Activated gamma-delta T cell (primary cell): ENCODE measurements at regions not wholly inside any gene's neighbourhood (a gene's known extent, or its start where the extent isn't known, plus 50 kb on each side); places are given as distances from the start of the nearest gene placed in this dataset.

Source experiments
- DNase-seq: peaks from one replicate; lab custom pipeline; 2025; lab: John Stamatoyannopoulos, UW

DNA sequence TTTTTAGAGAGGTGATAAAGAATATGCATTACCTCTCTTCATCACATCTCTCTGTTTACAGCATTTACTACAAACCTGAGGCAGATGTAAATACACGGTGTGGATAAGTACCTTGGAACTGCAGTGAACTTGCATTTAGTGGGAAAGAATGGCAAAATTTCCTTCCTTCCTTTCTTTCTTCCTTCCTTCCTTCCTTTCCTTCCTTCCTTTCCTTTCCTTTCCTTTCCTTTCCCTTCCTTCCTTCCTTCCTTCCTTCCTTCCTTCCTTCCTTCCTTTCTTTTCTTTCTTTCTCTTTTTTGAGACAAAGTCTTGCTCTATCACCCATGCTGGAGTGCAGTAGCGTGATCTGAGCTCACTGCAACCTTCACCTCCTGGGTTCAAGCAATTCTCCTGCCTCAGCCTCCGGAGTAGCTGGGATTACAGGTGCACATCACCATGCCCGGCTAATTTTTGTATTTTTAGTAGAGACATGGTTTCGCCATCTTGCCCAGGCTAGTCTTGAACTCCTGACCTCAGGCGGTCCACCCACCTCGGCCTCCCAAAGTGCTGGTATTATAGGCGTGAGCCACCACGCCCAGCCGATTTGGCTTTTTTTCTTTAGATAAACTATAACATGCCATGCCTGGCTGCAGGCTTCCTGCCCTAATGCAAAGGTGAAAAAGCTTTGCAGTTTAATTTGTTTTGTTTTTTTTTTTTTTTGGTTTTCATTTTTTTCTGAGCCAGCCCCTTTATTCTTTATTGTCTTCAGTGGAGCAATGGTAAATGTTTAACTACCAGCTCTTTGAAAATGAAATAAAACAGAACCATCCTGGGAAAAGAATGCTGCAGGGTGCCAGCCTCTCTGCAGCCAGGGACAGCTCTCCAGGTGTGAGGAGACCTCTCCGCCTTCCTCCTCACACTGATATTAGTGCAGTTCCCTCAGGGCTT is 64.2 kb upstream of the NEDD9 start:
- no peak for DNase-seq

- DNase-seq, result no peak
These were observed 63.5 kb upstream of the NEDD9 start for GRCh38 chr6:11295969-11296368.

DNA sequence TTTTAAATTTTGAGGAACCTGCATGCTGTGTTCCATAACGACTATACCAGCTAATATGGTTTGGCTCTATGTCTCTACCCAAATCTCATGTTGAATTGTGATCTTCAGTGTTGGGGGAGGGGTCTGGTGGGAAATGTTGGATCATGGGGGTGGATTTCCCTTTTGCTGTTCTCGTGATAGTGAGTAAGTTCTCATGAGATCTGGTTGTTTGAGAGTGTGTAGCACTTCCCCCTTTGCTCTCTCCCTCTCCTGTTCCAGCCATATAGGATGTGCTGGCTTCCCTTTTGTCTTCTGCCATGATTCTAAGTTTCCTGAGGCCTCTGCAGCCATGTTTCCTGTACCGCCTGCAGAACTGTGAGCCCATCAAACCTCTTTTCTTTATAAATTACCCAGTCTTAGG is 61.8 kb upstream of the NEDD9 start:
- no peak for DNase-seq

DNA sequence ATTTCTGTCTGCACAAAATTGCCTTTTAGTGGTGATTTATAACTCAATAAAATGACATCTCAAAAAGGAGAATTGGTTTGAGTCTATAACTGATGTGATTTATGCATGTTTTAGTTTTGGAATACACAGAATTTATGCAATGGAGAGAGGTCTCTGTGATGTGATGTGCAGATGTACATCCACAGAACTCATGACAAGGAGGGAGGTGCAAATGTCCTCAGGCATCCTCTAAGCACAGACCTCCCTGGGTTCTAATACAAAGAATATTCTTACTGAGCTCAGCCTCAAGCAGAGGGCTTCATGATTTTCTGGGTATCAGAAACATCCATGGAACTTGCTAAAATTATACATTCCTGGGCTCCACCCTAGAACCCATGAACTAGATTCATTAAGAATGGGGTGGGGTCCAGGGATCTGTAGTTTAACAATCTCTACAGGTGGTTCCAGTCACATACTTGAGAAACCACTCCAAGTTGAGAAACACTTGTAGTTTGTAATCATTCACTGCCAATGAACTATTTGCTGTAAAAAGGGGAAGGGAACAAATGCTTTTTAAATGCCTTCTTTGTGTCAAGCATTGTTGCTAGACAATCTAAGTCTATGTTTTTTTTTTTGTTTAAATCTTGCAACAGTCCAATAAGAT is 60.2 kb upstream of the NEDD9 start:
- DNase-seq, result no peak

GRCh38 chr6:11292091-11292490 is 59.6 kb upstream of the NEDD9 start:
- DNase-seq, result no peak

DNA sequence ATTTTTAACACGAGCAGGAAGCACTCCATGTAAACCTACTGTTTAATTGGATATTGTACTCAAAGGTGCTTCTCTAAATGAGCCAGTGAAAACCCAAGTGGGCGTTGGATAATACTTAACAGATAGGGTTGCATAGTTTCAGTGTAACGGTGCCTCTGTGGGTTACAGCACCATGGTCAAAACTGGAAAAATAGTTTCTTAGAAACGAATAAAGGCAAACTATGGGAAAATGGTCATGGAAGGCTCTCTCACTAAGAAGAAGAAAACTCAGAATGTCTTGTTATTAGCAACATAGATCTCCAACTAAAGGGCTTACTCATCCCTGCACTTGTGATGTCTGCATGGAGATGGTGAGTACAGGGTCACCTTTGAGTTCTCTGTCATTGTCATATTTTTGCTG is 59.1 kb upstream of the NEDD9 start:
- DNase-seq, result no peak

DNA sequence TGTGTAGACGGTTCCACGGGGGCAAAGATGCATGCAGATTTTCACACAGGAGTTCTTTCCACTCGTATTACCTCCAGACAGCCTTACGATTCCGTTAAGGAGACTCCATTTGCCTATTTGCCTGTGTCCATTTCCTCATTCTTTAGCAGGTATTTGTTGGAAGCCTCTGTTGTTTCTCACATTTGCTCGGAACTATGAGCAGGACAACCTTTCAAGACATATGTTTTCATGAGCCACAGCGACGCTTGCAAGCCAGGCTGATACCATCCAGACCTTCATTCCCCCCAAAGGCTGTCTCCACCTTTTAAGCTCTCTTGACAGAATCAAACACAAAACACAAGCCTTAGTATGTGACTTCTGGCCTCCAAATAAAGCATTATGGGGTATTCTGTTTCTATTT is 57.6 kb upstream of the NEDD9 start:
- no peak for DNase-seq

DNA sequence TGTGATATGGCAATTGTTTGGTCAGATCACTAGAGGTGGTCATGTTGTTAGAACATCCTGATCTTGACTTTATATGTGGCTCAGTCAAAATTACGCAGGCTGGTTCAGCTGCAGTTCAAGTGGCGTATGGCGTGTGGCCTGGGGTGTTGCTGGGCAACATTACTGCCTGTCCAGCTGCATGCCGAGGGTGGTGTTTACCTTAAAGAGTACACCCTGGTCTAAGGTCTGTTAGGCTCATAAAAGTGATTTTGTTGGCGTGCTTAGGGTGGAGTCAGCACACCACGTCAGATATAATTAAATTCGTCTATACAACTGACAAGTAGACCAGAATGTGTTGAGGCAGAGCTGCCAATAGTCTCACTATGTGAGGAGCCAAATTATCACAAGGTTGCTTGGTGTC is 55.6 kb upstream of the NEDD9 start:
- no peak for DNase-seq

DNA sequence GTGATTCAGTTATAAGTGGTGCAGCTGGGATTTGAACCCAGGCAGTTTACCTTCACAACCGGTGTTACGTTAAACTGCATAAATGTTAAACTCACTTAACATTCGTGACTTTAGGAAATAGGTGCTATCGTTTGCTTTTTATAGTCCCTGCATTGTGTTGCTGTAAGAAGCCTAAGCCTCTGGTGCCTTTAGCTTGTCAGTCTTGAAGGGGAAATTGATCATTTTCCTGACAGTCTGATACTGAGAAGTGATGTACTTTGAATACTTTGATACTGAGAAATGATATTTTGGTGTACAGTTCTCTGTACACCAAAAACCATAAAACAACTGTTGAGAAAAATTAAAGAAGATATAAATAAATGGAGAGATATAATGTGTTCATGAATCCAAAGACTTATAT is 52.5 kb upstream of the NEDD9 start:
- DNase-seq, result no peak

GRCh38 chr6:11283629-11284028 is 51.2 kb upstream of the NEDD9 start:
- DNase-seq, result no peak

DNA sequence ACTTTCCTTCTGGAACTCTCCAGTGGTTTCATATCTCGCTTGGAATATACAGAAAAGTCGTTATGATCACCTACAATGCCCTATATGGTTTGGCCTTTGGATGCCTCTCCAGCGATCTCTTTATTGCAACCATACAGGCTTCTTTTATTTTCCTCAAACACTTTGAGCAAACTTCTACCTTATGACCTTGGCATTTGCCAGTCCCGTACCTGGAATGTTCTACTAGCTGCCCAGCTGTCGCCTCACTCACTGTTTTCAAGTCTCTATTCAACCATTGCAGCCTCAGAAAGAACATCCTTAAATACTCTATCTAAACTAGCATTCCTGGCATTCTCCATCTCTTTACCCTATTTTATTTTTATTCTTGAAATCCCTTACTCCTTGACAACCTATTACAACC is 50.4 kb upstream of the NEDD9 start:
- DNase-seq, result no peak
